PC-3 (cell line): ENCODE measurements at regions not wholly inside any gene's neighbourhood (a gene's known extent, or its start where the extent isn't known, plus 50 kb on each side); places are given as distances from the start of the nearest gene placed in this dataset.

Experiments
- EZH2 ChIP-seq: fragments of 300-600 bp; sonication (generic); IDR thresholded peaks from one replicate; pipeline ENCODE4 v1.6.1; 2017; ENCODE audit warnings: antibody characterized with exemption, mild to moderate bottlenecking, low read length; ENCODE audit not compliant: unreplicated experiment
- EZH2phosphoT487 ChIP-seq: fragments of 300-600 bp; sonication (generic); IDR thresholded peaks from 2 replicates; pipeline ENCODE4 v1.6.1; 2018; ENCODE audit warnings: mild to moderate bottlenecking, antibody characterized with exemption, low read length, borderline replicate concordance

- TF ChIP-seq EZH2 (no peak), EZH2phosphoT487 (no peak)
Measured at GRCh38 chr2:66929632-66930338, 467.3 kb upstream of the ETAA1 start.
